GM18867 (cell line): ENCODE measurements at regions not wholly inside any gene's neighbourhood (a gene's known extent, or its start where the extent isn't known, plus 50 kb on each side); places are given as distances from the start of the nearest gene placed in this dataset.
"Not testable (repeated sequence)": the region's sequence is repeated elsewhere in the genome, so short reads cannot be mapped to it uniquely, and the experiment has no call there.

ENCODE experiments used
- ATAC-seq: cut with Tn5 transposase; IDR thresholded peaks from one replicate; pipeline ENCODE4 v1.9.1; 2021; ENCODE audit warnings: mild to moderate bottlenecking, moderate library complexity; ENCODE audit not compliant: unreplicated experiment

DNA sequence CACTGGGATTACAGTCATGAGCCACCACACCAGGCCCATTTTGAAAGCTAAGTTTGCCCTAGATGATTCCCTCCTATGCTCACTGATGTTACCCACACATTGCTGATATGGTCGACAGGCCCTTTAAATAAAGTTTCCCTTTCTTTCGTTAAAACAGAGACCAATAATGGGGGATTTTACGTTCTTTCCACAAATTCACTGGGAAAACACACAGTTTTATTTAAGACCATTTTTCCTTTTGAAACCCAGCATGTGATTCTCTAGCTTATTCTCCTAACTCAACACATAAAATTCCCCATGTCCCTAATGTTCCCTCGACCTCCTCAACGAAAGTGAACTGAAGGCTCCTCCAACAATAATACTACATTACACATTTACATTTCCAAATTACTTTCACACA is 223.2 kb downstream of the ANAPC1 start:
- ATAC-seq = no peak

DNA sequence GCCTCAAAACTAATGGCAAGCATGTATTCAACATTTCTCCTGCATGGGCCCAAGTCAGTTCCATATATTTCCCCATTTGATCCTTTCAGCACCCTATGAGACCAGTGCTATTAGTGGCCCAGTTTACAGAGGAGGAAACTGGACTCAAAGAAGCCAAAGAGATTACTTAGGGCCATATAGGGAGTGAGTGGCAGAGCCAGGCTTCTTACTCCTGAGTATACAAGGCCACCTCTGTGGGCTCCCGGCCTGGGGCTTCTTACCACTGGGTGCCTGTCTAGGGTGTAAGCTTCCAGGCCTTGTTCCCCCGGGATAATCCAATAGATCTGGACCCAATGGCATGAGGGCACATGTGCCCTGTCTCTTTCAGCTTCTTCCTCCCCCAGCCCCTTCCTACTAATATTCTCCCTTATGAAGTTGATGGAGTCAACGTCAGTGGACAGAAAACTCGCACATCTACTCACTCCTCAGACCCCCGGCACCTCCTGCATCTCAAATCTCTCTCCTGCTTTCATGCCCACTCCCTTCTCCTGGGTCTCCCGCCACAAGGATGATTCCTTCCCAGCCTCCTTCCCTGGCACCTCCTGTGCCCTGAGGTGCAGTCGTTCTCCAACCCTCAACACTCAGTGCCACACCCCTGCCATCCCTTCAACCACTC is 222.6 kb downstream of the ANAPC1 start:
- ATAC-seq = no peak

DNA sequence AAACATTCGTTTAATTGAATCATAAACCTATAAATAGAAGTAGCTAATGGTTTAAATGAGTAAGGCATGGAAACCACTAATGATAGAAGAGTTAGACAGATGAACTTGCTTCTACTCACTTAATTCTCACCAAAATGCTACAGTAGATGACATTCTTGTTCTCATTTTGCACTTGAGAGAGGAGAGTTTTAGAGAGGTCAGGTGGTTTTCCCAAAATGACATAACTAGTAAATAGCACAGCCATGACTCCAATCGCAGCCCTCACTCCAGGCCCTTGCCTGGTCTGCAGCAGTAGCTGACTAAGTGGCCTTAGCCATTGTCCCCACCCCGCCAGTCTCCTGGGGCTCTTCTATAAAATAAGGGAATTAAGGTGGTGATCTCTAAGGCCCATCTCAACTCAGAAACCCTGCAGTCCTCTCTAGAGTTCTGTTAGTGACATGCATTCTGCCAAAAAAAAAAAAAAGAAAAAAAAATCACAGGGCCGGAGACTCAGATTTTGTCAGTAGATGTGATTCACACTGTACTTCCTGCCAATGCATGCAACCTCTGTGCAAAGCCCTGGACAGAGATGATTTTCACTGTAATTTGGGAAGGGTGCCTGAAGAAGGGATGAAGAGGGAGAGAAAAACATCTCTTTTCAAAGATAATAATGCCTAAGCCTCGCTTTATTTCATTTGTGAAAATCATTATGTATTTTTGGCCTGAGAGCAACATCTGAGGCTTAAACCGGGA is 221.8 kb downstream of the ANAPC1 start:
- ATAC-seq = no peak

DNA sequence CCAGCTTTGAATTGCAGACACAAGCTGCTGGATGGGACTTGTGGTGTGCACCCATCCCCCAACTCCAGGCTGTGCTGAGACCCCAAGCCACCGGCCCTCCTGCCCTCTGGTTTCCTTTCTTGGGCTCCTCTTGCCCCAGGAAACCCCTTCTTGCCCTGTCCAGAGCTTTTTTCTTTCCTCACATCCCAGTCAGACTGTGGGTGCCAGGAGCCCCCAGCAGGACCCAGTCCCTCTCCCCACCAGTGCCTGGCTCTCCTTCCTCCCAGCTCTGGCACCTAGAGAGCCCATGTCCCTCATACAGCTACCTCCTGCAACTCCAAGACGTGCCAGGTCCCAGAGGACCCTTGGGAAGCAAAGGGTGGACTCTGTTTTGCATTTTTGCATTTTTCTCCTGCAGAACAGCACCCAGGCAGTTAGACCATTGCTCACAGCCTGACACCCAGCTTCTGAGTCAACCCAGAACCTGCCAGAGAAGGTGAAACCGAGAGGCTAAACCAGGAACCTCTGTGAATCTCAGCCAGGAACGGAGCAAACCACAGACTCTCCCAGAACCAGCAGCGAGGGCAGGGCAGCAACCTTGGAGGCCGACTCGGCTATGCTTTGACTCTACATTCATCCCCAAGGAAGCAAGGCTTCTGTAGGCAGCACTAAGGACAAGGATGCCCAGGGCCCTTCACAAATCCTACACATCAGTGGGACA is 221.1 kb downstream of the ANAPC1 start:
- ATAC-seq = peak; percentile 75

DNA sequence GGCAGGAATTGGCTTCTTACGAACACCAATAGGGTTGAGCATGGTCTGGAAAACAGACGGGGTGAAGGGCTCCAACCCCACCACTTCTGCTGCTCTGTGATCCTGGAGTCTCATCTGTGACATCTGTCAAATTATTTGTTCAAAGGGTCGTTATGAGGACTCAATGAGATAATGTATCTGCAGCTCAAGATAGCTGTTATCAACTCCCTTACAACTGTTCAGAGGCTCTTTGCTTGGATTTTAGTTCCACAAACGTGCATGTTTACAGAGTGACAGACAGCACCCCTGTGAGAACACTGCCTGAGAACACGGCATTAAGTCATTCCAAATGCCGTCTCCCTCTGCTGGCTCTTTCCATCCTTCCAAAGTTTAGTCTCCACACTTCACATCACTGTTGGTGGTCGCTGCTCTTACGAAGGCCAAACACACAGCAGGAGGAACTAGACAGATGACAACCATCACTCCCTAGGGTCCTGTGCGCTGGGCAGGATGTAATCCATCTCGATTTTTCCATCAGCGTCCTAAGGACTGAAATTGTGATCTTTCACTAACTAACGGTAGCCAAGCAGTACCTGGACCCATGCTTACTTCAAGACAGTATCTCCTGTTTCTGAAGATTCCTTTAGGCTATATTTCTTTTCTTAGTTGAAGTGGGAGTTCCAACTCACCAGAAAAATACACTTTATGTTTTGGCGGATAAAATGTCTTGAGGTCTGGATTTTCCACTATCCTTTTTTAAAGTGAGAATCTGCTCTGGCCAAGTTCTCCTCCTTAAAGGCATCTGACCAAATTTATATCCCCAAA is 220.3 kb downstream of the ANAPC1 start:
- ATAC-seq = no peak

DNA sequence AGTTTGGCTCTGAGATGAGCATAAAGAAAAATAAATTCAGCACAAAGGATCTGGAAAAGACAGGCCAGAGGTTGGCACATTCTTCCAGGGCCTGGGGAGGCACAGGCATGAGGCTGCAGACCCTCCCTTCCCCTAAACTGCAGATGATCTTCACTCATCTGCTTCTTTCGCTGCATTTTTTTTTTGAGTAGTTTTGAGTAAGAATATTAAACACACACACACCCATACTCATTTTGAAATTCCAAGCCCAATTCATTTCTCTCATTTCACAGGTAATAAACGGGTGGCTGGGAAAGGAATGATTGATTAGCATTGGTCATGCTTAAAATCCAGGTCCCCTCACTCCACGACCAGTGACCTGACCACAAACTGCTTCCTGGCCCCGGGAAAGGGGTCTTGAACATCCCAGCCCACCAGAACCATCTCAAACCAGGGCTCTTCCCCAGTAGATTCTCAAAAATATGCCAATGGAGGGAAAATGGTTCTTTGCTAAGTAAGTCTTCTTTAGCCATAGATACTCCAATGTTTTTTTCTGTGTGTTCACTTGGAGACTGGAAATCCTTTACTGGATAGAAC is 219.6 kb downstream of the ANAPC1 start:
- ATAC-seq = no peak

DNA sequence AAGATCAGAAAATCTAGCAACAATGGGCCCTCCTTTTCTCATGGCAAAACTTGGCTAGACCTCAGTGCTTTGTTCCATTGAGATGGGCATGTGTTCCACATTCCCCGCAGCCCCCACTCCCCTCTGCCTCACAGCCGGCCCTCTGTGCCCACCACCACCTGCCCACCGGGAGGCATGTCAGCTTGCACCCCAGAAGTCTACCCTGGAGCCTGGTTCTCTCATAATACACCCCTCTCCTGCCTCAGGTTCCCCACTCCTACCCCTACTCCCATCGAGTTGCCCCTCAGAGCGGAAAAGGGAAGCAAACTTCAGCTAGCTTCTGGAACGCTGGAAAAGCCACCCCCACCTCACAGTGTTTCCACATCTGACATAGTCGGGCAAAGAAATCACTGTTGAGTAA is 219.0 kb downstream of the ANAPC1 start:
- ATAC-seq = no peak

DNA sequence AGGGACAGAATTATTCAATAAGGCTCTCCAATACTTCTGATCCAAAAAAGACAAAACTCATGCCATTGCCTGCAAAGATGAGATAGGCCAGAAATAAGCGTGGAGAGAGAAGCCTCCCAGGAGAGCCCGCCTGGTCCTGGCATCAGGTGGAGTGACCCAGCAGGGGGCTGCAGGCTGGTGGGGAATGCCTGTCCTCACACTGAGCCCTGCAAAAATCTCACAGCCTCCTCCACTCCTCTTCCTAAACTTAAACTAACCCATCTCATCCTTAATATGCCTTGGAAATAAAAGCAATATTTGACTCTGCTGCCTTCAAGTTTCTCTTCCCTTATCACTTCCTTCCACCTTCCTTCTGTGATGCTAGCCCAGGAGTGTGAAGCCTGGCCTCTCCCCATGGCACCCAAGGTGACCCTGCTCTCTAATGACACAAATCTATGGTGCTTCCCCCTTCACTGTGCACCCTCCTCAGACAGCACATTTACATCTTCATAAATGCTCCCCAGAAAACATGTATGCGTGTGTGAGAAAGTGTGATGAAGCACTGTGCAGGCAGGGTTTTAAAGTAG is 218.4 kb downstream of the ANAPC1 start:
- ATAC-seq = no peak

DNA sequence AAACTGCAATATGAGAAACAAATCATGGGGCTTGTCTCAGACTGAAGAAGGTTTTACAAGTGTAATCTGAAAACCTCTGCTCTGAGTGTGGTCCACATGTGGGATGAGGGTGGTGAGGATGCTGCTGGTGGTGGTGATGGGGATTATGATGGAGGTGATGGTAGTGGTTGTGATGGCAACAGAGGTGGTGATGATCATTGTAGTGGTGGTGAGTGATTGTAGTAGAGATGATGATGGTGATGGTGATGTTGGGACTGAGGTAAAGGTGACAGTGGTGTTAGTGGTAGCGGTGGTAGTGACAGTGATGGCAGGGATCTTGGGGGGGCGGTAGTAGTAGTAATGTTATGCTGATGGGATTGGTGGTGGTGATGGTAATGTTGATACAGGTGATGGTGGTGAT is 217.8 kb downstream of the ANAPC1 start:
- no peak for ATAC-seq

DNA sequence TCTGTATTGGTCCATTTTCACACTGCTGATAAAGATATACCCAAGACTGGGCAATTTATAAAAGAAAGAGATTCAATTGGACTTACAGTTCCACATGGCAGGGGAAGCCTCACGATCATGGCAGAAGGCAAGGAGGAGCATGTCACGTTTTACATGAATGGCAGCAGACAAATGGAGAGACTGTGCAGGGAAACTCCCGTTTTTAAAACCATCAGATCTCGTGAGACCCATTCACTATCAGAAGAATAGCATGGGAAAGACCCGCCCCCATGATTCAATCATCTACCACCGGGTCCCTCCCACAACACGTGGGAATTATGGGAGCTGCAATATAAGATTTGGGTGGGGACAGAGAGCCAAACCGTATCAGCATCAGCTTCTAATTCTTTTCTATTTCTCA is 217.0 kb downstream of the ANAPC1 start:
- no peak for ATAC-seq

DNA sequence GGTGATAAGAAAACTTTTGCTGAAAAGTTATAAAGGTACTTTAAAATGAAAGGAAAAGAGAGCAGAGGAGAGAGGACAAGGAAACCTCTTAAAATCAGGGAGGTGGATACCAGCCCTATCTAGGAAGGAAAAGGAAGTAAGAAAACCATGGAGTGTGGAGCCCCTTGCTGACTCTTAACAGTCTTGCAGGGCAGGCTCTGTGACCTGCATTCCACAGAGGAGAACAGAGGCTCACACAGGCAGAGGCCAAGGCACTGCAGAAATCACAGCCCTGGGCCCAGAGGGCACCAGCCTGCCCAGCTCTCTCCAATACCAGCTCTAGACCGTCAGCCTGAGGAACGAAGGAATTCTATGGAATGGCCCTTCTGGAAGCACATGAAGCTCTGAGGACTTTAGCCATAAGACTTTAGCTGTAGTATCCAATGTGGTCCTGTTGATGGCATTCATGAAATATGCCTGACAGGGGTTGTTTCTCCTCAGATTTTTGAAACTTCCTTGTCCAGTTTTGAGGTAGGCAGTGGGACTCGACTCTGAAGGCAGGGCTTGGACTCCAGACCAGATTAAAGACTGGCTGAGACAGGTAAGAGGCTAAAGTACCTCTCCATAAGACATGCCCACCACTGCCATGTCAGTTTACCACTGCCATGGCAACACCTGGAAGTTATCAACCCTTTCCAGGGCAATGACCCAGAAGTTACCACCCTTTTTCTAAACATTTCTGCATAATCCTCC is 216.3 kb downstream of the ANAPC1 start:
- ATAC-seq = no peak

DNA sequence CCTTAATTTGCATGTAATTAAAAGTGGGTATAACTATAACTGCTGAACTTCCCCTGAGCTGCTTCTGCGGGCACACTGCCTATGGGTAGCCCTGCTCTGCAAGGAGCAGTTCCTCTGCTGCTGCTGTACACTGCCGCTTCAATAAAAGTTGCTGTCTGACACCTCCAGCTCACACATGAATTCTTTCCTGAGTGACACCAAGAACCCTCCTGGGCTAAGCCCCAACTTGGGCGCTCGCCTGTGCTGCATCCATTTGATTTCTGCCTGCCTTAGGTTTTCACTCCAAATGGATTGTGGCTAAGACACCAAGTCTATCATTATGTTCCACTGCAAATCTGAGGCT is 215.7 kb downstream of the ANAPC1 start:
- ATAC-seq = no peak

DNA sequence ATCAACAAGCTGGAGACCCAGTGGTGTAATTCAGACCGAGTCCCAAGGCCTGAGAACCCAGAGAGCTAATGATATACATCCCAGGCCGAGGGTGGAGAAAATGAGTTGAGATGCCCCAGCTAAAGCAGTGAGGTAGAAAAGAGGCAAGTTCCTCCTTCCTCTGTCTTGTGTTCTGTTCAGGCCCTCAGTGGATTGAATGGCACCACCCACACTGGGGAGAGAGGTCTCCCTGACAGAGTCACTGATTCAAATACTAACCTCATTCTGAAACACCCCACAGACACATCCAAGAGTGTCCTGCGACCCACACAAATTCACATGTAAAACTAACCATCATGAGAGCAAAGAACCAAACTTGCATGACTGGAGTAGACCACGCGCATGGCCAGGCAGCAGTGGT is 215.3 kb downstream of the ANAPC1 start:
- ATAC-seq = no peak

DNA sequence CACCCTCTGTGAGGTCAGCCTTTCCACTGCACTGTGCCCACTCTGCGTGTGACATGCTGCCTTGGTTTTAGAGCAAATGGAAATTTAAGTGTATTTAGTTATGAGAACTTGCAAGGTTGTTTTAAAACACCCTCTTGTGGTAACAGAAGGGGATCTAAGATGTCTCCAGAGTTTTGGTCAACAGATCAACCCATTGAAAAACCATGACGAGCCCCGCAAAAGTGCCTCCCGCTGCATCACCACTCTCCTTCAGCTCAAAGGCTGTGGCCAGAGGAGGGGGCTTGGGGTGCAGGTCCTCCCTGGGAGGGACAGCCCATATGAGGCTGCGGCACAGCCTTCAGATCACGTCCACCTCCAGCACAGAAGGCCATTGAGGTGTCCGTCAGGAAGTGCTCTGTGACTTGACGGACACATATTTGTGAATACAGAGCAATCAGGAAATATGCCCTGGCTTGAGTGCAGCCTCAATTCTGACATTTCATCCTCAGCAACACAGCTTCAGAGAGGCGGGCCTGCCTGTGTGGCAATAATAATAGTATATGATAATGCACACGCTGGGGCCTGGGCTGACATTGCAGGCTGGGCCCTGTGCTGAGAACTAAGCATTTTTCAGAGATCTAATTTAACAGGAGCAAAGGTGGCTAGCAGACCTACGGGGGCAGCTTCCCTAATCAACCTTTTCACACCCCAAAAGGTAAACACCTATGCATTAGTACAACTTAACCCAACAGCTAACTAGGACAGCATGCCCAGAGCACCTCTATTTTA is 213.9 kb downstream of the ANAPC1 start:
- ATAC-seq = no peak

DNA sequence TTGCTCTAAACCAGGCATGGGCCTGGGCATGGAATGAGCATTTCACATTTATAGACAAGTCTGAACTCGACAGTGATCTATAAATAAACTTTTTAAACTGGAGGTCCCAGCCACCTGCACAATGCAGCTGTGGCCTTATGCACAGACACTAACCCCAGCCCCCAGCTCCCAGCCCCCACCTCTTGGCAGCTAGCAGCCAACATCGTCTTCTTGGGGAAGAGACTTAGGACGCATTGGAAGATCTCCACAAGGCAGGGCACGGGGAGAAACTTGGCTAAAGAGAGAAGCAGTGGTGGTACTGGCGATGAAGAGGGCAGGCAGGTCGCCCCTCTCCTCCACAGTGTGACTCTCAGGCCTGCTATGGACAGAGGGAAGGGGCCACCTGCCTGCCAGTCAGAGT is 213.2 kb downstream of the ANAPC1 start:
- ATAC-seq = no peak

DNA sequence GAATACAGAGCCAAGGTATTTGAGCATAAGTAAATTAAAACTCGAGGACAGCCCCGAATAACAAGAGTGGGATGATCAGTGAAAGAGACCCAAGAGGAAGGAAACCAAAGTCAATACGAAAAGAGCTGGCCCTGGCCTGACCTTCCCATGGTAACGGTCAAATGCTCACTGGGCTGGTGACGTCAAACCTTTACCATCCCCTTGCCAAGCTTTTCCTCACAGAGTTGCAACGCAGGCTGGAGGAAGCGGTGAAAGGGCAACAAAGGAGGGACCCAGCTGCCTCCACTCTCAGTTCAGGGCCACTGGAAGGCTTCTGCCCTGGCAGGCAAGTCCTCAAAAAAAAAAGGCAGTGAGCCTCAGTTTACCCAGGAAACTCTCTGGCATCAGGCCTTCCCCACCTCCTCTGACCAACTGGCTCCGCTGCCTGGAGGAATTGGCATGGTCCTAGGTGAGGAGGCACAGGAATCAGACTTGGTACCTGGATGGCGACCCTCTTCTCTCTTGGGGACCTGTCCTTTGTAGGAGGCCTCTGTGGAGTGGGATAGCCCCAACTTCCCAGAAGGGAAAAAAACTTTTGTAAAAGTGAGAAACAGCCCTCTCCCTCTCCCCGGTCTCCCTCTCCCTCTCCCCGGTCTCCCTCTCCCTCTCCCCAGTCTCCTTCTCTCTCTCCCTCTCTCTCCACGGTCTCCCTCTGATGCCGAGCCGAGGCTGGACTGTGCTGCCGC is 212.4 kb downstream of the ANAPC1 start:
- no peak for ATAC-seq

DNA sequence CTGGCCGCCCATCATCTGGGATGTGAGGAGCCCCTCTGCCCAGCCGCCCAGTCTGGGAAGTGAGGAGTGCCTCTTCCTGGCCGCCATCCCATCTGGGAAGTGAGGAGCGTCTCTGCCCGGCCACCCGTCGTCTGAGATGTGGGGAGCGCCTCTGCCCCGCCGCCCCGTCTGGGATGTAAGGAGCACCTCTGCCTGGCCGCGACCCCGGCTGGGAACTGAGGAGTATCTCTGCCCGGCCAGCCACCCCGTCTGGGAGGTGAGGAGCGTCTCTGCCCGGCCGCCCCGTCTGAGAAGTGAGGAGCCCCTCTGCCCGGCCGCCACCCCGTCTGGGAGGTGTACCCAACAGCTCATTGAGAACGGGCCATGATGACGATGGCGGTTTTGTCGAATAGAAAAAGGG is 211.4 kb downstream of the ANAPC1 start:
- not testable (repeated sequence) for ATAC-seq

DNA sequence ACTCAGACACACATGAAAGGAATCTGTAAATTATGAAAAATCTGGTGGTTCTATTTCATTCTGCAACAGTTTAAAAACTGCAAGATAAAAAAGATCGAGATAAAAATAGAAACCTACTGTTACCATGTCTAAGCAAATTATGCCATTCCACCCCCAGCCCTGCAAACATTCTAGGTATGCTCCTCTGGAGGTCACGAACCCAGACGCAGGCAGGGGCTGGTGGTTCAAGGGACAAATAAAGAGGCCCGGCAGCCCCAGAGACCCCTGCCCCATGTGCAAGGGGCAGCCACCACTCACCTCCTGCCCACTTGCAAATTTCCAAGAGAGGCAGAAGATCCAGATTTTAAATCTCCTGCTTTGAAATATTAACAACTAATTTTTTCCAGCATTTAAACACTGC is 210.5 kb downstream of the ANAPC1 start:
- ATAC-seq = no peak
